BJ (cell line): ENCODE measurements at regions not wholly inside any gene's neighbourhood (a gene's known extent, or its start where the extent isn't known, plus 50 kb on each side); places are given as distances from the start of the nearest gene placed in this dataset.

Source experiments
- CTCF ChIA-PET: fragments of 350-600 bp; formaldehyde crosslinking; extraction: SDS; loops from one replicate; lab custom pipeline; 2021; ENCODE audit warnings: antibody characterized with exemption, inconsistent platforms; lab: Yijun Ruan, JAX
- POLR2A ChIA-PET: fragments of 300-600 bp; sonication (Branson Sonifier 250); formaldehyde crosslinking; extraction: SDS; loops from one replicate; lab custom pipeline; 2021; ENCODE audit warnings: antibody characterized with exemption; lab: Charles Lee
- DNase-seq: peaks from one replicate; pipeline ENCODE4 v3.0.0-alpha.2; 2011; ENCODE audit warnings: low read depth
- H3K27me3 ChIP-seq: 2 replicates; pipeline ENCODE4 v1.6.0; 2011; ENCODE audit warnings: low read length; ENCODE audit not compliant: control insufficient read depth, insufficient read depth
- H3K36me3 ChIP-seq: 2 replicates; pipeline ENCODE4 v1.5.1; 2011; ENCODE audit warnings: low read length; ENCODE audit not compliant: control insufficient read depth, insufficient read depth
- H3K4me3 ChIP-seq: 2 replicates; pipeline ENCODE4 v1.5.1; 2011; ENCODE audit warnings: low read depth, mild to moderate bottlenecking, control low read depth, low read length
- CTCF ChIP-seq: IDR thresholded peaks from 2 replicates; pipeline ENCODE4 v1.5.1; 2011; ENCODE audit warnings: low read depth, mild to moderate bottlenecking, control low read depth, inconsistent platforms, low read length, moderate library complexity; ENCODE audit not compliant: insufficient read depth

DNA sequence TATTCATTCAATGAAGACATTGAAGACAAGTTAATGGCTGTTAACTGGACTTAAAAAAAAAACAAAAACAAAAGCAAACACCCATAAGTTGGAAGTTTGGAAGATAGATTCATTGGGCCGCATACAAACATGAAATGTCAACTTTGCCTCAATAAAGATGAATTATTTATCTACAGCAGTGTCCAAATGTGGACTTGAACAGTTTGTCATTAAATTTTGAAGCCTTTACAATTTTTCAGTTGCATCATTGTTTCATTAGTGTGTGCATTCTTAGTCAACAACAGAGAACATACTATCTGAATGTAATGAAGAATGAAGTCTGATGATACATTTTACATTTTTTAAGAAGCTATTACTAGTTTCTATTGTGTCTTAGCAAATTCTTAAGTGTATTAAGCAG is 152.1 kb downstream of the SLIT2 start:
- no peak for TF ChIP-seq CTCF
- no peak for DNase-seq
- Histone ChIP-seq H3K4me3 (no peak overlapping the region), H3K27me3 (no peaks in the 10 kb centered on the region), H3K36me3 (no peaks in the 10 kb centered on the region)
- ChIA-PET CTCF (interaction anchor here (1.5 kb wide), 1 partner anchor 12 kb away, joined by 4 read pairs; no protein-coding TSS in a partner anchor), POLR2A (no interaction called here)

DNA sequence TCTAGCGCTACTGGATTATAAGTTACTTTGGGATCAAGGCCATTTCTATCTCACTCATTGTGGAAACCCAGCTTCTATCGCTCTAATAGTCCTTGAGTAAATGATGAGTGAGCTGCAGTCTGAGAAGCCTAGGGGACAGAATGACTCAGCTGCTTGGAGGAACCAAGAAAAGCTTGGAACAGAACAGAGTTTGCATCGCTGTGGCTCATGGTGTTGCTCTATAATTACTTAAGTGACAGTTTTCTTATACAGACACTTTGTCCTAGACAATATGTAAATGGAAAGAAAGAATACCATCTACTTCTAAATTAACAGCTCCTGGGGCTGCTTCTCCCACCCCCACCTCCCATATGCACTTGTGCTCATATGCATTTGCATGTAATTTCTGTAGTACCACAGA is 156.9 kb downstream of the SLIT2 start:
- H3K36me3 ChIP-seq = no peaks in the 10 kb centered on the region
- H3K4me3 ChIP-seq = no peak overlapping the region
- TF ChIP-seq CTCF = no peak
- ChIA-PET POLR2A (no interaction called here), CTCF (interaction anchor here (0.6 to 2.2 kb wide), 6 partner anchors 9 to 323 kb away, joined by 3 to 10 read pairs (median 4); no protein-coding TSS in a partner anchor)
- no peak for DNase-seq
- H3K27me3 ChIP-seq = no peaks in the 10 kb centered on the region

DNA sequence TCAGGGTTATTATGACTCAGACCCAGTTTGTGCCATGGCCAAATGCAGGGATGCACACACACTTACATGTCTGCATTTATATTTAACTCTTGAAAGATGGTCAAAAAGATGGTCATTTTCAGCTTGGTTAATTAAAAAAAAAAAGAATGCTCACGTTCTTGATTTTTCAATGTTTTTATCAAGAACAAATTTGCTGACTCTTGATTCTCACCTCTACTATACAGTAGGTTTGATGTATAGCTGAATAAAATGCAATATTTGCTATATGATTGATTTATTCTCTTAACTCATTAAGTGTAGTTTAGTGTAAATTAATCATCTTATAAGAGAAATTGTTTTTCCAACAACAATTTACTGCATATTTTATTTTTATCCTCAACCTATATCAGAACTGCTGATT is 160.4 kb downstream of the SLIT2 start:
- H3K36me3 ChIP-seq = no peaks in the 10 kb centered on the region
- H3K27me3 ChIP-seq = no peaks in the 10 kb centered on the region
- TF ChIP-seq CTCF = no peak
- POLR2A ChIA-PET = no interaction called here
- no peak overlapping the region for H3K4me3 ChIP-seq
- CTCF ChIA-PET = interaction anchor here (0.9 to 1.4 kb wide), 2 partner anchors 17 to 18 kb away, joined by 3 to 4 read pairs; no protein-coding TSS in a partner anchor
- DNase-seq = no peak

DNA sequence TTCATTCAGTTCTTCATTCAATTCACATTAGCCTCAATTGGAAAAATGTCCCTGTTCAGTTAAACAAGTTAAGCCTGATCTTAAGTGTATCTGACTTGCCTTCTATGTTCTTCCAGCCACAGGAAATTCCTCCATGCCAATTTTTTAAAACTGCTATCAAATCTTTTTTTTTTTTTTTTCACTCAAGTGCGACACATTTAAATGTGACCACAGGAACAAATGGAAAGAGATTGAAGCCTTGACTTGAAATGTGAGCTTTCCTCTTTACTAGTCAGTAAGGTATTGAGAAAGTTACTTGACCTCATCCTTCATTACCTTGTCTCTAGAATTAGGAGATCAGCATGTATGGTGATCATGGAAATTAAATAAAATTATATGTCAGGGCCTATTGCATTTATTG is 165.1 kb downstream of the SLIT2 start:
- Histone ChIP-seq H3K36me3 (no peaks in the 10 kb centered on the region), H3K27me3 (no peaks in the 10 kb centered on the region), H3K4me3 (no peak overlapping the region)
- no peak for DNase-seq
- no peak for TF ChIP-seq CTCF
- ChIA-PET CTCF (interaction anchor here (0.6 to 2.4 kb wide), 6 partner anchors 9 to 175 kb away, joined by 3 to 10 read pairs (median 4); no protein-coding TSS in a partner anchor), POLR2A (no interaction called here)

DNA sequence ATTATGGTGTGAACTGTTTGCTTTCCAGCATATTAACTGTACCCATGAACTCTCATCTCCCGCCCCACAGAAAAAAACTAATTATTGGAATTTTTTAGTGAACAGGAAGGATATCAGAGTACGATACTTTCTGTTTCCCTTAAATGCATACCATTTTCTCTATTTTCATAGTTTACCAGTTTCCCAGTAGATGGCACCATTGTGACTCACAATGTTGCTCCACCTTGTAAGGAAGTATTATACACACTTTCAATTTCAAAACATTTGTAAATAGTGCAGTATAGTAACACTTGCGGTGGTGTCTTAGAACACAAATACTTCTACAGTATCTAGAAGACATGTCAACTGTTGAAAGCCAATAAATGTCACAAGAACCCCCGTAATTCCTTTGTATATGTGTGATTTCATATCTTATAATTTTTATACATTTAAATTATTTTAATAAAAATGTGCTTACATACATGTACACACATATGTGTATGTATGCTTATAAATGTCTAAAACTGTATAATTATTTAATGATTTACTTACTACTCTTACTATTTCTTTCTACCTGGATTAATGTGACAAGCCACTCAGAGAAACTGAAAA is 167.3 kb downstream of the SLIT2 start:
- peak; percentile 58 for TF ChIP-seq CTCF
- CTCF ChIA-PET = interaction anchor here (1.1 to 2.4 kb wide), 2 partner anchors 10 to 11 kb away, joined by 5 to 10 read pairs; no protein-coding TSS in a partner anchor
- no peaks in the 10 kb centered on the region for H3K36me3 ChIP-seq
- H3K27me3 ChIP-seq = no peaks in the 10 kb centered on the region
- peak; percentile 20 for DNase-seq
- POLR2A ChIA-PET = no interaction called here
- 0 out of 2 replicates have a peak overlapping the region, but pooled peaks have one; percentile 12 for H3K4me3 ChIP-seq
